H1 (cell line): ENCODE measurements at regions not wholly inside any gene's neighbourhood (a gene's known extent, or its start where the extent isn't known, plus 50 kb on each side); places are given as distances from the start of the nearest gene placed in this dataset.

ENCODE experiments used
- PHF8 ChIP-seq: fragments of 200-600 bp; sonication (generic); conservative IDR thresholded peaks from 2 replicates; pipeline ENCODE4 v1.7.1; 2012; ENCODE audit warnings: low read depth, mild to moderate bottlenecking, inconsistent platforms, low read length, moderate library complexity
- RBBP5 ChIP-seq: IDR thresholded peaks from 2 replicates; pipeline ENCODE4 v1.7.1; 2012; ENCODE audit warnings: low read depth, mild to moderate bottlenecking, inconsistent platforms, low read length, moderate library complexity, borderline replicate concordance
- USF2 ChIP-seq: IDR thresholded peaks from 2 replicates; pipeline ENCODE4 v1.6.1; 2011; ENCODE audit warnings: low read length, improper control_type of control experiment
- TF ChIP-seq, protein P1 (sequence below), 3 experiments: IDR thresholded peaks; 1 replicate in 2 of 3; 2 replicates in 1 of 3; pipeline versions ENCODE4 v1.5.1 to v1.6.1; 2011; ENCODE audit warnings: low read length in 3 of 3, mild to moderate bottlenecking in 3 of 3, inconsistent platforms in 2 of 3, low read depth in 1 of 3, moderate library complexity in 1 of 3; ENCODE audit not compliant: insufficient read depth in 1 of 3; ENCODE audit errors: control extremely low read depth in 1 of 3
- TF ChIP-seq, protein P2 (sequence below): IDR thresholded peaks from 2 replicates; pipeline ENCODE4 v1.6.1; 2012; ENCODE audit warnings: low read length, inconsistent platforms

DNA sequence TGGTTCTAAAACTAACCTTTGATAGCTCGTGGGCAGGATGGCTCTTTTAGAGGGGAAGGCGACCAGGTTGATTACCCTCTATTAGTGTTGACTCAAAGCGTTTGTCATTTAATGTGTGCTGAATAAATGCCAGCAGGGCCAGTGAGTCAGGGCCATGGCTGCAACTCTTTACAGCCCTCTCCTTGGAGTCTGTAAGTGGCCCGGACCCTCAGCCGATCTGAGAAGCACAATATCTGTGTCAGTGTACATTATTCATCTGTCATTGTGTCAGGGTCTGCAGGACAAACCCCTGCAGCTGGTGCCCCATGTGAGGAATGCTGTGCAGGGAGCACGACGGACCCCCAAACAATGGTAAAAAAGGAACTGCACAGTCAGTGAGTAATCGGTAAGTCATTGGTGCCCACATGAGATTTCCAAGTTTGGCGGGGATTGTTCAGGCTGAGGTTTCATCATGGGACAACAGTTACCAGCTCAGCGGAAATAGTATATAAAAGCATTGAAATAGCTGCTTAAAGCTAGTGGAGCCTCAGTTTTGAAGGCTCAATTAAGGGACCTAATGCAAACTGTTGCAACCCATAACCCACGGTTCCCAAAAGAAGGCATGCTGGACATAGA lies 139.1 kb downstream of the ZNF675 start (continued):
- TF ChIP-seq, protein P1, sequence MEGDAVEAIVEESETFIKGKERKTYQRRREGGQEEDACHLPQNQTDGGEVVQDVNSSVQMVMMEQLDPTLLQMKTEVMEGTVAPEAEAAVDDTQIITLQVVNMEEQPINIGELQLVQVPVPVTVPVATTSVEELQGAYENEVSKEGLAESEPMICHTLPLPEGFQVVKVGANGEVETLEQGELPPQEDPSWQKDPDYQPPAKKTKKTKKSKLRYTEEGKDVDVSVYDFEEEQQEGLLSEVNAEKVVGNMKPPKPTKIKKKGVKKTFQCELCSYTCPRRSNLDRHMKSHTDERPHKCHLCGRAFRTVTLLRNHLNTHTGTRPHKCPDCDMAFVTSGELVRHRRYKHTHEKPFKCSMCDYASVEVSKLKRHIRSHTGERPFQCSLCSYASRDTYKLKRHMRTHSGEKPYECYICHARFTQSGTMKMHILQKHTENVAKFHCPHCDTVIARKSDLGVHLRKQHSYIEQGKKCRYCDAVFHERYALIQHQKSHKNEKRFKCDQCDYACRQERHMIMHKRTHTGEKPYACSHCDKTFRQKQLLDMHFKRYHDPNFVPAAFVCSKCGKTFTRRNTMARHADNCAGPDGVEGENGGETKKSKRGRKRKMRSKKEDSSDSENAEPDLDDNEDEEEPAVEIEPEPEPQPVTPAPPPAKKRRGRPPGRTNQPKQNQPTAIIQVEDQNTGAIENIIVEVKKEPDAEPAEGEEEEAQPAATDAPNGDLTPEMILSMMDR (IDR thresholded peaks at IDR 0.05; ENCODE audit: control extremely low read depth in 1 of 3, insufficient read depth in 1 of 3, low read depth in 1 of 3, low read length in 3 of 3) = no peak
- TF ChIP-seq USF2 (no peak), PHF8 (no peak), RBBP5 (no peak)
- TF ChIP-seq, protein P2, sequence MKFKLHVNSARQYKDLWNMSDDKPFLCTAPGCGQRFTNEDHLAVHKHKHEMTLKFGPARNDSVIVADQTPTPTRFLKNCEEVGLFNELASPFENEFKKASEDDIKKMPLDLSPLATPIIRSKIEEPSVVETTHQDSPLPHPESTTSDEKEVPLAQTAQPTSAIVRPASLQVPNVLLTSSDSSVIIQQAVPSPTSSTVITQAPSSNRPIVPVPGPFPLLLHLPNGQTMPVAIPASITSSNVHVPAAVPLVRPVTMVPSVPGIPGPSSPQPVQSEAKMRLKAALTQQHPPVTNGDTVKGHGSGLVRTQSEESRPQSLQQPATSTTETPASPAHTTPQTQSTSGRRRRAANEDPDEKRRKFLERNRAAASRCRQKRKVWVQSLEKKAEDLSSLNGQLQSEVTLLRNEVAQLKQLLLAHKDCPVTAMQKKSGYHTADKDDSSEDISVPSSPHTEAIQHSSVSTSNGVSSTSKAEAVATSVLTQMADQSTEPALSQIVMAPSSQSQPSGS = no peak
